OCI-LY7 (cell line): ENCODE measurements at regions not wholly inside any gene's neighbourhood (a gene's known extent, or its start where the extent isn't known, plus 50 kb on each side); places are given as distances from the start of the nearest gene placed in this dataset.

Experiments
- BruUV-seq: library from RNA; stranded (reverse); fragments of 400-500 nt; replicated peaks from 2 replicates; lab custom pipeline; 2021; lab: Mats Ljungman, UMichigan
- CTCF ChIA-PET: fragments of 300-600 bp; sonication (Branson Sonifier 250); formaldehyde crosslinking; loops from one replicate; lab custom pipeline; 2022; ENCODE audit warnings: antibody characterized with exemption; ENCODE audit not compliant: unreplicated experiment; lab: Charles Lee
- POLR2A ChIA-PET: fragments of 300-600 bp; sonication (Branson Sonifier 250); formaldehyde crosslinking; loops from one replicate; lab custom pipeline; 2022; ENCODE audit warnings: antibody characterized with exemption; lab: Charles Lee
- DNase-seq: peaks from one replicate; pipeline ENCODE4 v3.0.0-alpha.2; 2015; ENCODE audit warnings: low spot score
- H2AFZ ChIP-seq: fragments of 200-600 bp; sonication (generic), shearing (Covaris generic); 2 replicates; pipeline ENCODE4 v1.6.1; 2014; ENCODE audit warnings: mild to moderate bottlenecking, antibody characterized with exemption, low read length, moderate library complexity
- H3K27ac ChIP-seq: fragments of 200-600 bp; sonication (generic); 2 replicates; pipeline ENCODE4 v1.5.1; 2014; ENCODE audit warnings: mixed run types, low read depth, mild to moderate bottlenecking, moderate library complexity, low read length, inconsistent platforms; ENCODE audit not compliant: poor library complexity, severe bottlenecking
- H3K36me3 ChIP-seq: fragments of 200-600 bp; sonication (generic); 2 replicates; pipeline ENCODE4 v1.6.1; 2014; ENCODE audit warnings: mild to moderate bottlenecking, antibody characterized with exemption, low read length, moderate library complexity, mixed read lengths; ENCODE audit not compliant: insufficient read depth
- H3K4me1 ChIP-seq: fragments of 200-600 bp; sonication (generic); 2 replicates; pipeline ENCODE4 v1.5.1; 2014; ENCODE audit warnings: mild to moderate bottlenecking, low read length; ENCODE audit not compliant: insufficient read depth, poor library complexity, severe bottlenecking
- H3K4me2 ChIP-seq: fragments of 200-600 bp; sonication (generic); 2 replicates; pipeline ENCODE4 v1.6.1; 2014; ENCODE audit warnings: mild to moderate bottlenecking, low read length
- H3K4me3 ChIP-seq: fragments of 200-600 bp; sonication (generic); 2 replicates; pipeline ENCODE4 v1.5.1; 2014; ENCODE audit warnings: mild to moderate bottlenecking, low read depth, low read length; ENCODE audit not compliant: poor library complexity, severe bottlenecking
- H3K79me2 ChIP-seq: fragments of 200-600 bp; sonication (generic); 2 replicates; pipeline ENCODE4 v1.6.1; 2016; ENCODE audit warnings: low read depth, mild to moderate bottlenecking, low read length, moderate library complexity, mixed read lengths; ENCODE audit not compliant: insufficient read depth
- H3K9me2 ChIP-seq: fragments of 200-600 bp; sonication (generic); 2 replicates; pipeline ENCODE4 v1.6.1; 2016; ENCODE audit warnings: mild to moderate bottlenecking, low read length, mixed read lengths; ENCODE audit not compliant: insufficient read depth
- H3K9me3 ChIP-seq: fragments of 200-600 bp; sonication (generic); 2 replicates; pipeline ENCODE4 v1.6.1; 2014; ENCODE audit warnings: mild to moderate bottlenecking, mixed run types, low read length, mixed read lengths
- H4K20me1 ChIP-seq: fragments of 200-600 bp; sonication (generic); 2 replicates; pipeline ENCODE4 v1.6.1; 2014; ENCODE audit warnings: mild to moderate bottlenecking, antibody characterized with exemption, low read length, moderate library complexity, mixed read lengths; ENCODE audit not compliant: insufficient read depth
- CTCF ChIP-seq: fragments of 200-600 bp; sonication (generic); conservative IDR thresholded peaks from 2 replicates; pipeline ENCODE4 v1.5.1; 2014; ENCODE audit warnings: mild to moderate bottlenecking, antibody characterized with exemption, low read length, moderate library complexity, mixed read lengths
- EZH2phosphoT487 ChIP-seq: fragments of 200-600 bp; sonication (generic); IDR thresholded peaks from 2 replicates; pipeline ENCODE4 v1.6.1; 2018; ENCODE audit warnings: low read depth, borderline replicate concordance, mild to moderate bottlenecking, mixed run types, antibody characterized with exemption, low read length, moderate library complexity, mixed read lengths
- intact Hi-C: fragments of 100-400 bp; cut with micrococcal nuclease; formaldehyde crosslinking; loops from one replicate; pipeline ENCODE4 v1.10.0; 2022; ENCODE audit not compliant: unreplicated experiment

GRCh38 chr10:54985732-54986131, 184.7 kb upstream of the PCDH15 start:
- Histone ChIP-seq H3K27ac (no peak overlapping the region), H3K79me2 (no peaks in the 10 kb centered on the region), H3K36me3 (no peaks in the 10 kb centered on the region), H3K9me3 (no peaks in the 10 kb centered on the region), H4K20me1 (no peaks in the 10 kb centered on the region), H2AFZ (no peak overlapping the region), H3K4me2 (no peak overlapping the region), H3K4me3 (no peak overlapping the region), H3K9me2 (no peaks in the 10 kb centered on the region), H3K4me1 (no peaks in the 10 kb centered on the region)
- TF ChIP-seq CTCF (peak; percentile 77), EZH2phosphoT487 (no peak)
- ChIA-PET POLR2A (no interaction called here), CTCF (no interaction called here)
- intact Hi-C loops = loop anchor here (10.0 kb wide), 1 partner anchor 279 kb away; no protein-coding TSS in a partner anchor
- no TSS peak for BruUV-seq
- DNase-seq = peak; percentile 32

- intact Hi-C loops = loop anchor here (10.0 kb wide), 1 partner anchor 282 kb away; no protein-coding TSS in a partner anchor
- Histone ChIP-seq H2AFZ (no peak overlapping the region), H3K27ac (no peak overlapping the region), H4K20me1 (no peaks in the 10 kb centered on the region), H3K4me2 (no peak overlapping the region), H3K4me3 (no peak overlapping the region), H3K79me2 (no peaks in the 10 kb centered on the region), H3K9me2 (no peaks in the 10 kb centered on the region), H3K36me3 (no peaks in the 10 kb centered on the region), H3K9me3 (no peaks in the 10 kb centered on the region), H3K4me1 (no peaks in the 10 kb centered on the region)
- TF ChIP-seq EZH2phosphoT487 = no peak
- TF ChIP-seq CTCF = no peak
- ChIA-PET CTCF (no interaction called here), POLR2A (no interaction called here)
- DNase-seq = no peak
- BruUV-seq = no TSS peak
These were observed 182.2 kb upstream of the PCDH15 start for GRCh38 chr10:54983255-54983654.

GRCh38 chr10:54962134-54962900, 161.3 kb upstream of the PCDH15 start:
- Histone ChIP-seq H3K36me3 (no peaks in the 10 kb centered on the region), H3K4me2 (no peak overlapping the region), H3K4me3 (no peak overlapping the region), H3K4me1 (no peaks in the 10 kb centered on the region), H4K20me1 (no peaks in the 10 kb centered on the region), H3K79me2 (no peaks in the 10 kb centered on the region), H3K27ac (no peak overlapping the region), H3K9me2 (no peaks in the 10 kb centered on the region), H2AFZ (no peak overlapping the region), H3K9me3 (no peaks in the 10 kb centered on the region)
- TF ChIP-seq CTCF = no peak
- TF ChIP-seq EZH2phosphoT487 = no peak
- no peak for DNase-seq
- POLR2A ChIA-PET = no interaction called here
- intact Hi-C loops = no loop called here
- no TSS peak for BruUV-seq
- CTCF ChIA-PET = no interaction called here
